ENCODE measurements at regions not wholly inside any gene's neighbourhood (a gene's known extent, or its start where the extent isn't known, plus 50 kb on each side); places are given as distances from the start of the nearest gene placed in this dataset.
"Not testable (repeated sequence)": the region's sequence is repeated elsewhere in the genome, so short reads cannot be mapped to it uniquely, and the experiment has no call there.

GRCh38 chr18:71212739-71213138 is 923.9 kb downstream of the SOCS6 start:
- TF ChIP-seq CTCF (IDR thresholded peaks at IDR 0.05); POLR2AphosphoS5 (IDR thresholded peaks at IDR 0.05; ENCODE audit: low read depth, low read length); SIN3A (IDR thresholded peaks at IDR 0.05; ENCODE audit: borderline replicate concordance, insufficient read depth, low read depth, low read length): not testable (repeated sequence)
